LNCAP (cell line): ENCODE measurements at regions not wholly inside any gene's neighbourhood (a gene's known extent, or its start where the extent isn't known, plus 50 kb on each side); places are given as distances from the start of the nearest gene placed in this dataset.

ENCODE experiments used
- CTCF ChIP-seq: fragments of 450-650 bp; IDR thresholded peaks from 2 replicates; pipeline ENCODE4 v1.5.1; 2017; ENCODE audit warnings: mild to moderate bottlenecking

DNA sequence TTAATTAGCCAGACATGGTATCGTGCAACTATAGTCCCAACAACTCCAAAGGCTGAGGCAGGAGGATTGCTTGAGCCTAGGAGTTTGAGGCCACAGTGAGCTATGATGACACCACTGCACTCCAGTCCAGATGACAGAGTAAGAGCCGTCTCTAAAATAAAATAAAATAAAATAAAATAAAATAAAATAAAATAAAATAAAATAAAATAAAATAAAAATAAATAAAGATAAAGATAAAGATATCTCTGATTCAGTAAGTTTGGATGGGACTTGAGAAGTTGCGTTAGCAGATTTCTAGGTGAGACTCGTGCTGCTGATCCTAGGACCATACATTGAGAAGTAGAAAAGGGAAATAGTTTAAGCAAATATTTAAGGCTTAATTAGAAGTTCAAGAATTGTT lies 254.8 kb upstream of the FAM241A start:
- TF ChIP-seq CTCF = no peak

DNA sequence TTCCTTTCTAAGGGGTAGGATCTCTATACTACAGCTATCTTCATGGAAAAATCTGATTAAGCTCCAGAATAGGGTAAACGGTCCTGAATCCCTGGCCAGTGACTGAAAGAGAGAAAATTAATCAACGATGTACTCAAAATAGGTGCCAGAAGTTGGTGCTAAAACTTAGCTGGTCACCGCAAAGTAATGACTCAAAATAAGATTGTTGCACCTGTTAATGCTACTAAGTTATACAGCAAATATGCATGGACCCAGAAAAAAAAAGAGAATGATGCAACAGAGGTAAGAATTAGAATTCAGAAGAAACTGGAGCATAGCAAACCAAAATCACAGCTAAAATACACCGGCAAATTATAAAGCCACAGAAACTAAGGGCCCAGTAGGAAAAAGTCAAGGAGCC lies 239.7 kb upstream of the FAM241A start:
- no peak for TF ChIP-seq CTCF

- no peak for TF ChIP-seq CTCF
Observed at GRCh38 chr4:111919639-111920038, 225.6 kb upstream of the FAM241A start.

- no peak for TF ChIP-seq CTCF
Observed at GRCh38 chr4:111921714-111922113, 223.5 kb upstream of the FAM241A start.

GRCh38 chr4:111923786-111924185 lies 221.5 kb upstream of the FAM241A start:
- no peak for TF ChIP-seq CTCF

DNA sequence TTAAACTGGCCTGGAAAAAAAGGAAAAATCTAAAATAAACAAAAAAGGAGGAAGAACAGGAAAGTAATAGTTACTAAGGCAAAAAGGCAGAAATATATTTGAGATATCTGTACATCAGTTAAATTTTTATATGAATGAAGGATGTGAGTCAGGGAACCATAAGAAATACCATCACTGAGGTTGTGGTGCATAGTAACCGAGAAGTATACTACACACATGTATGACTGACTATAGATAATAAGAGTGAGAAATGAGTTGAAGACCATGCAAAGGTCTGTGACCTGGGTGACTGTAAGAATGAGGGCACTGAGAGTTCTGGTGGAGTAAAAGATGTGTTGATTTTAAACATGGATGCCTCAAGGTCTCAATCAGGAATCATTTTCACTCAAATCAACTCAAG lies 220.6 kb upstream of the FAM241A start:
- no peak for TF ChIP-seq CTCF

DNA sequence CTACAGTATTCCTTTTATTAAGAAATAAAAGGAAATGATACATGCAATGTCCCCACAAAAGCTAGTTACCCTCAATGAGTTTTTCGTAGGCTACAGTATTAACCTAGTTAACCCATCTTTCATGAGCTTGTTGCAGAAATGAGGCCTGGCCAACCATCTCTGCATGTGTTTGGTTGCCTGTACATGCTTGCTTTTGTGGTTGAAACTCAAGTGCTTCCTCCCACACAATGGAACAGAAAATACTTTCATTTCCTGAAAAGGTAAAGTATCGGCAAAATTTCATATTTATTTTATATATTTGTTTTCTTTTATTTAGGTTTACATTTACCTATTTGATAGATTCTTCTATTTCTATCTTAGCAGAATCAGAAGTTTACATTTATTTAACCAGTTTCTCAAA lies 214.6 kb upstream of the FAM241A start:
- no peak for TF ChIP-seq CTCF

GRCh38 chr4:111933703-111934102 lies 211.6 kb upstream of the FAM241A start:
- TF ChIP-seq CTCF = no peak
